Heart left ventricle (tissue), 16 donors: ENCODE measurements at regions not wholly inside any gene's neighbourhood (a gene's known extent, or its start where the extent isn't known, plus 50 kb on each side); places are given as distances from the start of the nearest gene placed in this dataset.

ENCODE experiments used
- ATAC-seq, 4 donors: fragments of 200-7000 bp; cut with Tn5 transposase; one replicate each; pipeline ENCODE4 v1.9.1; 2020 to 2022; ENCODE audit warnings: moderate library complexity in 4 of 4, mild to moderate bottlenecking in 3 of 4, moderate number of reproducible peaks in 1 of 4
- DNase-seq, 5 donors: peaks; one replicate each; pipeline ENCODE4 v3.0.0-alpha.2; 2020
- H3K27ac ChIP-seq, 12 donors: fragments of 200-600 bp; sonication (generic) in 4 of 12; one replicate each; pipeline versions ENCODE4 v1.5.0 to v1.8.0; 2016 to 2022; ENCODE audit warnings: mild to moderate bottlenecking in 2 of 12
- H3K27me3 ChIP-seq, 9 donors: fragments of 200-600 bp; sonication (generic) in 2 of 9; one replicate each; pipeline versions ENCODE4 v1.5.1 to v1.8.0; 2016 to 2022; ENCODE audit warnings: mild to moderate bottlenecking in 3 of 9
- H3K36me3 ChIP-seq, 9 donors: fragments of 200-600 bp; sonication (generic) in 2 of 9; one replicate each; pipeline versions ENCODE4 v1.5.0 to v1.8.0; 2018 to 2022; ENCODE audit warnings: mild to moderate bottlenecking in 2 of 9
- H3K4me1 ChIP-seq, 12 donors: fragments of 200-600 bp; sonication (generic) in 4 of 12; one replicate each; pipeline versions ENCODE4 v1.5.0 to v1.8.0; 2016 to 2022; ENCODE audit warnings: mild to moderate bottlenecking in 3 of 12
- H3K4me3 ChIP-seq, 12 donors: fragments of 200-600 bp; sonication (generic) in 4 of 12; one replicate each; pipeline versions ENCODE4 v1.5.0 to v1.8.0; 2017 to 2022; ENCODE audit warnings: mild to moderate bottlenecking in 9 of 12, moderate library complexity in 4 of 12
- H3K9me3 ChIP-seq, 12 donors: fragments of 200-600 bp; sonication (generic) in 4 of 12; one replicate each; pipeline versions ENCODE4 v1.5.0 to v1.8.0; 2016 to 2022; ENCODE audit warnings: mild to moderate bottlenecking in 1 of 12
- POLR2A ChIP-seq, 2 donors: fragments of 450-650 bp; IDR thresholded peaks; one replicate each; pipeline ENCODE4 v1.6.1; 2017; ENCODE audit warnings: antibody characterized with exemption in 2 of 2, mild to moderate bottlenecking in 2 of 2, moderate library complexity in 2 of 2
- WGBS, 4 donors: extraction: QIAGEN DNeasy Blood & Tissue Kit in 2 of 4; methylation state at CpG; one replicate each; pipeline versions ENCODE4 v1.1.5 to v1.1.7; 2013 to 2018; 5-methylcytosine and 5-hydroxymethylcytosine counted together
- intact Hi-C, 10 donors: fragments of 100-400 bp; cut with DNase I; formaldehyde crosslinking; loops; one replicate each; pipeline versions ENCODE4 v1.11.1 to v1.14.2; 2022
- TF ChIP-seq, protein P1 (sequence below), 12 donors: fragments of 200-600 bp; sonication (generic) in 4 of 12; IDR thresholded peaks; one replicate each; pipeline versions ENCODE4 v1.5.0 to v1.8.0; 2018 to 2022; ENCODE audit warnings: antibody characterized with exemption in 12 of 12, mild to moderate bottlenecking in 5 of 12
- donor health status: ischemic (EF 13 %, LVEDD 7.1; RV severe dilation, severe dysfunction).
- donor health status: healthy with polysubstance abuse.
- donor health status: DM: no; HTN: yes; CAD: no.
- donor health status: DM: no; HTN: no; CAD: no.
- donor health status: ischemic (EF 25% LVEDD 6.9; RV normal size, moderate dysfunction).
- donor health status: ischemic (EF 25% LVEDD 5.7; RV mildly dilated, moderate dysfunction).
- donor health status: healthy.
- donor health status: DM: yes; HTN: yes; CAD: no.
- donor health status: ischemic (EF 35%, LVEDD 5.7; RV mildly dilated, moderate dysfunction).
- donor health status: nonischemic (EF 11% LVEDD 7.7; RV severe dilation, severe dysfunction).
- donor health status: DM: yes; HTN: yes; CAD: no.
- donor health status: PGD.
- donor health status: ischemic (EF 29% LVEDD 5.4; RV normal size, mild dysfunction).
- donor health status: nonischemic (EF 23%, LVEDD 6.1; RV moderate dilation, normal function).

DNA sequence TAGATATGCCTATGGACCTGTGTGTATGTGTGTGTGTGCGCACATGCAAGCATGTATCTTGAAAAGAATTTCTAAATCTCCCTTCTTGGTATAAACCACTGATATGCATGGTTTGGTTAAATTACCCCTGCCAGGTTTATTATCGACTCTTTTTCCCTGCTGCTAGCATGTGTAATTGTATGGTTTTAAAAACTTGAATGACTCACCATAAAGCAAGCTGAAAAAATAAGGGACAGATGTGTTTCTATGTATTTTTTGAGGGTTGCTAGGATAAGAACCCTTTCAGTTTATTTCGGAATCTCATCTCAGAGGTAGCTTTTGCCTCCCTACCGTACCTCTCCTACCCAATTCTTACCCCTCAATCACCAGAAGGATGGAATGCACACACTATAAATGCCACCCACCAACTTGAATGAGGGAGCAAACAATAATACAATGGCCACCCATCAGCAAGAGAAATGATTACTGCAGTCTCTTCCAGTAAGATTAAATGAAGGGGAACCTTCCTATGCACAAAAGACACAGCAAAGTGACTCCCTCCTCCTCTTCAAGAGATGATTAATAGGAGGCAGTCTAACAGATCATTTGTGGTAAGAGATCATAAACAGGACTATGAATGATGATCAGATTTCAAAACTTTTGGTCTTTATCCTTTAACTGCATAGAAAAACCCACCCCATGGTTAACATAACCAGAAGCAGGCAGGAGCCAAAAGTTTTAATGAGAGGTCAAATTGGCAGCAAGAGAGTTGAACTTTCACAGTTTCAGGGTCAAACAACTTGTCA lies 357.2 kb downstream of the SATB2 start:
- Histone ChIP-seq H3K4me3 (no peak overlapping the region), H3K27ac (no peak overlapping the region), H3K27me3 (no peaks in the 10 kb centered on the region), H3K36me3 (no peaks in the 10 kb centered on the region), H3K4me1 (no peaks in the 10 kb centered on the region), H3K9me3 (no peaks in the 10 kb centered on the region)
- 78 to 92% (median 89%) methylated on average over 4 of the region's 4 CpGs for WGBS, 4 donors
- ATAC-seq (no peak), DNase-seq (no peak)
- intact Hi-C loops: no loop called here
- no peak for TF ChIP-seq POLR2A (IDR thresholded peaks at IDR 0.05)
- TF ChIP-seq, protein P1, sequence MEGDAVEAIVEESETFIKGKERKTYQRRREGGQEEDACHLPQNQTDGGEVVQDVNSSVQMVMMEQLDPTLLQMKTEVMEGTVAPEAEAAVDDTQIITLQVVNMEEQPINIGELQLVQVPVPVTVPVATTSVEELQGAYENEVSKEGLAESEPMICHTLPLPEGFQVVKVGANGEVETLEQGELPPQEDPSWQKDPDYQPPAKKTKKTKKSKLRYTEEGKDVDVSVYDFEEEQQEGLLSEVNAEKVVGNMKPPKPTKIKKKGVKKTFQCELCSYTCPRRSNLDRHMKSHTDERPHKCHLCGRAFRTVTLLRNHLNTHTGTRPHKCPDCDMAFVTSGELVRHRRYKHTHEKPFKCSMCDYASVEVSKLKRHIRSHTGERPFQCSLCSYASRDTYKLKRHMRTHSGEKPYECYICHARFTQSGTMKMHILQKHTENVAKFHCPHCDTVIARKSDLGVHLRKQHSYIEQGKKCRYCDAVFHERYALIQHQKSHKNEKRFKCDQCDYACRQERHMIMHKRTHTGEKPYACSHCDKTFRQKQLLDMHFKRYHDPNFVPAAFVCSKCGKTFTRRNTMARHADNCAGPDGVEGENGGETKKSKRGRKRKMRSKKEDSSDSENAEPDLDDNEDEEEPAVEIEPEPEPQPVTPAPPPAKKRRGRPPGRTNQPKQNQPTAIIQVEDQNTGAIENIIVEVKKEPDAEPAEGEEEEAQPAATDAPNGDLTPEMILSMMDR (IDR thresholded peaks at IDR 0.05): no peak

DNA sequence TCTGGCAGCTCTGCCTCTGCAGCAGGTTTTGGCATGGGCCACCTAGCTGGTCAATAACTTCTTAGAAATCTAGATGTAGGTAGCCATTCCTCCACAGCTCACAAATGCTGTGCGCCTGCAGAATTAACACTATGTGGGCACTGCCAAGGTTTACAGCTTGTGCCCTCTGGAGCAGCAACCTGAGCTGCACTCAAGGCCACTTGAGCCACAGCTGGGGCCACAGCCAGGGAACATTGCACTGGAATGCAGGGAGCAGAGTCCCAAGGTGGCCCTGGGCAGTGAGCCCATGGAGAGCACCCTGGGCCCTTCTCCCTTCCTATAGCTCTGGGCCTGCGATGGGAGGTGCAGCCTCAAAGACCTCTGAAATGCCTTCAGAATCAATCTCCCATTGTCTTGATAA lies 365.3 kb downstream of the SATB2 start:
- no peaks in the 10 kb centered on the region for H3K36me3 ChIP-seq
- H3K27ac ChIP-seq: no peak overlapping the region
- no peaks in the 10 kb centered on the region for H3K27me3 ChIP-seq
- peak in 1 of 5 donors; percentile 19 for DNase-seq
- no peaks in the 10 kb centered on the region for H3K9me3 ChIP-seq
- TF ChIP-seq POLR2A (IDR thresholded peaks at IDR 0.05): no peak
- TF ChIP-seq, protein P1 (IDR thresholded peaks at IDR 0.05): no peak
- no peak overlapping the region for H3K4me3 ChIP-seq
- ATAC-seq: no peak
- WGBS, 4 donors: 60 to 86% (median 77%) methylated on average over 1 to 2 of the region's 2 CpGs
- no peaks in the 10 kb centered on the region for H3K4me1 ChIP-seq
- intact Hi-C loops: no loop called here

DNA sequence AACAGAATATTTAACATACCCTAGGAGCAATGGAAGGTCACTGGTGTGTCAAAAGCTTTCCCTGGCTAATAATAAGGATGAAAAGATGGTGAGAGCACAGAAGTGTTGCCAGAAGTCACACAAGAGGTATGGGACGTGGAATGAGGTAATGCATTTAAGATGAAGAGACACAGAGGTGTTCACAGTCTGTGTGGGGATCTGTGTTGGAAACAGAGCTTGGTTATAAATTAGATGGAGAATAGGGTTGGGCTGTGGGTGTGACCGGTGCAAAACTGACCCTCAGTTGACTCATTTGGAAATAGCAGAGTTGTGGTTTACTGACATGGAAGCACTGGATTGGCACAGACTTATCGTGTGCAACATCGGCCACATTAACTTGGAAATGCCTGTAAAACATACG lies 372.5 kb downstream of the SATB2 start:
- TF ChIP-seq, protein P1 (IDR thresholded peaks at IDR 0.05): no peak
- TF ChIP-seq POLR2A (IDR thresholded peaks at IDR 0.05): no peak
- Histone ChIP-seq H3K4me1 (no peaks in the 10 kb centered on the region), H3K27me3 (no peaks in the 10 kb centered on the region), H3K9me3 (no peaks in the 10 kb centered on the region), H3K27ac (no peak overlapping the region), H3K4me3 (no peak overlapping the region), H3K36me3 (no peaks in the 10 kb centered on the region)
- 76 to 88% (median 83%) methylated on average over 5 of the region's 5 CpGs for WGBS, 4 donors
- intact Hi-C loops: no loop called here
- ATAC-seq (no peak), DNase-seq (no peak)

DNA sequence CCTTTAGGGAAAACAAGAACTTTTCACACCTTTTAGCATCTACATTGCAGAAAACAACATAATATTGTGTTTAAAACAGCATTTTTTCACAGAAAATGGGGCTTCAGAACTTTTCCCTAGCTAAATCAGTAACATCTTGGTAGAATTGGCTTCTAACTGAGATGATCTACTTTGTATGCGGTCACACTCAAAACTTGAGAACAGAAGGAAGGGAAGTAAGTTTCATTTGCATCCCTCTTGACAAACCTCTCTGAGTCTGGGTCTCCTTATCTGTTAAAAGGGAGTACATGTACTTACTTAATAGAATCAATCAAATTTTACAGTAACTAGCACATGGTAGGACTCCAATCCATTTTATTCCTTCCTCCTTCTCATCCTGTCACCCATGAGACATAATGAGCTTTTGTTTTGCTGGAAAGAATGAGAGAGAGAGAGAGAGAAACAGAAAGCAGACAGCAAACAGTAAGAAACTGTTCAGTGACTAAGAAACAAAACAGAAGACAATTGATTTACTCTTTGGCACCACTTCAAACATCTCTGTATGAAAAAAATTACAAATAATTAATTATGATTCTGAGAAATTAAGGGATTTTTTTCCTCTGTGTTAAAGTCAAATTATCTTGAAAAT lies 387.3 kb downstream of the SATB2 start:
- no peaks in the 10 kb centered on the region for H3K27me3 ChIP-seq
- H3K27ac ChIP-seq: no peak overlapping the region
- H3K36me3 ChIP-seq: no peaks in the 10 kb centered on the region
- no peak for ATAC-seq
- no peak overlapping the region for H3K4me3 ChIP-seq
- intact Hi-C loops: no loop called here
- TF ChIP-seq, protein P1 (IDR thresholded peaks at IDR 0.05): no peak
- no peak for DNase-seq
- 73 to 89% (median 83%) methylated on average over 1 of the region's 1 CpG for WGBS, 4 donors
- H3K4me1 ChIP-seq: no peaks in the 10 kb centered on the region
- no peaks in the 10 kb centered on the region for H3K9me3 ChIP-seq
